Stimulated activated memory B cell treated with anti-CD40 and anti-IgM and Interleukin-4, amounts not matched to agents 10 μg/mL and 1 μg/mL and 100 μg/mL, for 72 hours (primary cell): ENCODE measurements at regions not wholly inside any gene's neighbourhood (a gene's known extent, or its start where the extent isn't known, plus 50 kb on each side); places are given as distances from the start of the nearest gene placed in this dataset.

Experiments
- ATAC-seq: fragments of 150-1000 bp; cut with Tn5 transposase; 2 replicates; pipeline ENCODE4 v1.10.0; 2021
- H3K27ac Mint-ChIP-seq: one replicate; pipeline ENCODE4 v1.8.0; 2022; ENCODE audit warnings: mild to moderate bottlenecking, mixed read lengths
- H3K27me3 Mint-ChIP-seq: one replicate; pipeline ENCODE4 v1.8.0; 2022; ENCODE audit warnings: mixed read lengths
- H3K36me3 Mint-ChIP-seq: one replicate; pipeline ENCODE4 v1.8.0; 2022; ENCODE audit warnings: mixed read lengths
- H3K4me1 Mint-ChIP-seq: one replicate; pipeline ENCODE4 v1.8.0; 2022; ENCODE audit warnings: mixed read lengths
- H3K4me3 Mint-ChIP-seq: one replicate; pipeline ENCODE4 v1.8.0; 2022; ENCODE audit warnings: mild to moderate bottlenecking, moderate library complexity, mixed read lengths
- H3K9me3 Mint-ChIP-seq: one replicate; pipeline ENCODE4 v1.8.0; 2022; ENCODE audit warnings: mixed read lengths

DNA sequence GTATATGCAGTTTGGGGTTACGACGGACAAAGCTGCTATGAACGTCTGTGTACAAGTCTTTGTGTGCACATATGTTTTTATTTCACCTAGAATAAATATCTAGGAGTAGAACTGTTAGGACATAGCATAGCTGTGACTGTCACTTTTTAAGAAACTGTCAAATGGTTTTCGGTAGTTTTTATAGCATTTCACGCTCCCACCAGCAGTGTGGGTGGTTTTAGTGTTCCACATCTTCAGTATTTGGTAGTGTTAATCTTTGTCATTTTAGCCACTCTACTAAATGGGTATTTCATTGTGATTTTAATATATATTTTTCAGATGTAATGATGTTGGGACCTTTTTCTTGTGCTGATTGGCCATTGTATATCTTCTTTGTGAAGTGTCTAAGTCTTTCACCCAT lies 109.1 kb upstream of the BCAT1 start:
- peaks cover 23% of the 10 kb centered on the region for H3K36me3 Mint-ChIP-seq
- peak overlapping the region; percentile 92 for H3K27ac Mint-ChIP-seq
- H3K4me1 Mint-ChIP-seq: peaks cover 84% of the 10 kb centered on the region

DNA sequence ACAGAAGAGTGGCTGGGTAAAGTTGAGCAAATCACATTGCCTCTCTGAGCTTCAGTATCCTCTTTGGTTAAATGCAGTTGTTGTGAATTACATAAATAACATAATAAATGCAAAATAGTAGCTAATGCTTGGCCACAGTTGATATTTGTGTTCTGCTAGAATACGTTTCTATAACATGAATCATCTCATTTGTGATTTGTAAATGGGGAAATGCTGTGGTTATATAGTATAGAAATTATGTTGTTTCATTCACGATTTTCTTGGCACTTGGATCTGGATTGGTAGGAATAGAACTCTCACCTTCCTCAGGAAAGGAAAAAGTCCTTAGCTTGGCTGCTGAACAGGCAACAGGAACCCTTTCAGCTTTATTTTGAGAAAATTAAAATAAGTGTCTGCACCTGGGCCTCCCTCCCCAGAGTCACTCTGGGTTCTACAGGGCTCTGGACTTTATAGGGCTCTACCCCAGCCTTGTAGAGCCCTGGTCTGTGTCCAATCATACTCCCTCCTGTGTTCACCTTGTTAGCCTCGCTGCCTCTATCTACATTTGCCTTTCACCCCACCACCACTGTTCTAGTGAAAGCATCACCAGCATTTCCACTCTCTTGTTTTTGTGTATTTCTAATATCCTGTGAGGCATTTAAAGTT lies 107.7 kb upstream of the BCAT1 start:
- H3K4me3 Mint-ChIP-seq: peak overlapping the region; percentile 94
- H3K27ac Mint-ChIP-seq: peak overlapping the region; percentile 92
- H3K36me3 Mint-ChIP-seq: peaks cover 17% of the 10 kb centered on the region
- no peak for ATAC-seq
- peaks cover 76% of the 10 kb centered on the region for H3K4me1 Mint-ChIP-seq
- no peaks in the 10 kb centered on the region for H3K27me3 Mint-ChIP-seq
- H3K9me3 Mint-ChIP-seq: no peaks in the 10 kb centered on the region

More for the DNA sequence above, 109.1 kb upstream of the BCAT1 start:
- H3K4me3 Mint-ChIP-seq: peak overlapping the region; percentile 72
- no peaks in the 10 kb centered on the region for H3K9me3 Mint-ChIP-seq
- H3K27me3 Mint-ChIP-seq: no peaks in the 10 kb centered on the region
- no peak for ATAC-seq

DNA sequence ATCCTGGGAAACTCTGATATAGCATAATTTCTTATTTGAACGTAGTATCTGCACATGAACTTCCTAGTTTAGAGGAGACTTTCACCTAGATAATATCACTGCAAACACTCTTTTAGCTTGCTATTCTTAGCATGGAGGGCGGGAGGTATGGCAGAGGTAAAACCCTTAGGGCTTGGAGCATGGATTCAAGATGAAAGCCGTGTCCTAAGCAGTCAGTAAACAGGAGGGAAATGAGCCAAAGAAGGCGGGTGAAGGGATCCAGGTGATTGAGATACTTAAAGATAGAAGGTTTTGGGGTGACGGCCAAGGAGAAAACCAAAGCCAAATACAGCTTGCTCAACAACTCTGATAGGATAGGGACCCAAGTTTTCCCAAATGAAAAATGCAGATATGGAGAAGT lies 107.1 kb upstream of the BCAT1 start:
- H3K4me3 Mint-ChIP-seq: peak overlapping the region; percentile 94
- ATAC-seq: no peak
- H3K36me3 Mint-ChIP-seq: peaks cover 17% of the 10 kb centered on the region
- peaks cover 76% of the 10 kb centered on the region for H3K4me1 Mint-ChIP-seq
- H3K27ac Mint-ChIP-seq: peak overlapping the region; percentile 92
- no peaks in the 10 kb centered on the region for H3K27me3 Mint-ChIP-seq
- no peaks in the 10 kb centered on the region for H3K9me3 Mint-ChIP-seq

DNA sequence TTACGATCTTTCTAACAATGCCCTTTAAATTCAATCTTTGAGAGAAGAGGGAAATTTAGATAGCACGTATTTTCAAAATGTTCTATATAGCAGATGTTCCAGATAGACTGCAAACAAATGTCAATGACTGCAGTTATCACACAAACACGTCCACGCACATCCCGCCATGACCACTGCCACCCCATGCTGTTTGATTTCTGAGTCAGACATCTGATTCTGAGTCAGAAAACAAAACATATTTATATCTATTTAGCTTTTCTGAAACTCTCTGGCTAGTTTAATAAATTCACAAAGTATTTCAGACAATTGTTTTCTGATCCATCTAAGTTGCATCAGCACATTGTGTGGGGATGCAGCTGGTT lies 105.9 kb upstream of the BCAT1 start:
- peak overlapping the region; percentile 91 for H3K4me3 Mint-ChIP-seq
- H3K9me3 Mint-ChIP-seq: no peaks in the 10 kb centered on the region
- peaks cover 17% of the 10 kb centered on the region for H3K36me3 Mint-ChIP-seq
- H3K27ac Mint-ChIP-seq: peak overlapping the region; percentile 92
- peaks cover 74% of the 10 kb centered on the region for H3K4me1 Mint-ChIP-seq
- H3K27me3 Mint-ChIP-seq: no peaks in the 10 kb centered on the region
- peak; percentile 32 for ATAC-seq

DNA sequence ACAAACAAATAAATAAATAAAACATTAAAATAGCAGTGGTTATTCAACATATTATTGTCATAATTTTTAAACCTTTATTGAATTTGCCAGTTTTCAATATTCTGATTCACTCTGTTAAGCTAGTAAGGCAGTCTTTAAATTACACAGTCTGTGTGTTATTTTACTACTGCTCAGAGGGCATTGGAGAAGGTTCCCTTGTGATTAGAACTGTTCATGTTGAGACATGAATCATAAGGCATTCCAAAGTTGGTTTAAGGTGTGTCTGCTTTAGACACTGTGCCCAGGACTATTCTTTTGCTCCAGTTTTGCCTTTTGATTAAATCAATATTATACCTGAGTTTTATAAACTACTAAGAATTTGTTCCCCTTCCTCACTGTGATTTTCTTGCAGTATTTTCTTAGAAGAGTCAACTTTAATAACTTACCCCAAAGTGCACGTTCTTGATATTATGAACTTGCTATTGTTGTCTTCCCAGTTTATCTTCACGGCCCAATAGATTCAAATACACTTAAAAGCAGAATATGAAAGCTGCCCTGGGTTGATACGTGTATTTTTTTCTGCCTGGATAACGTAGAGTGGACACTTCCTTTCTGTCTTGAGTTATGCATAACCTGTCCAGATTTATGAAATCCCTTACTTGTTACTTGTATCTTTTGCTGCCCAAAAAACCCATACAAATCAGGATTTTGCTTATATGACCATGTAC lies 105.3 kb upstream of the BCAT1 start:
- H3K27me3 Mint-ChIP-seq: no peaks in the 10 kb centered on the region
- peaks cover 74% of the 10 kb centered on the region for H3K4me1 Mint-ChIP-seq
- no peaks in the 10 kb centered on the region for H3K9me3 Mint-ChIP-seq
- peak overlapping the region; percentile 92 for H3K27ac Mint-ChIP-seq
- peak overlapping the region; percentile 91 for H3K4me3 Mint-ChIP-seq
- peaks cover 17% of the 10 kb centered on the region for H3K36me3 Mint-ChIP-seq
- ATAC-seq: no peak

DNA sequence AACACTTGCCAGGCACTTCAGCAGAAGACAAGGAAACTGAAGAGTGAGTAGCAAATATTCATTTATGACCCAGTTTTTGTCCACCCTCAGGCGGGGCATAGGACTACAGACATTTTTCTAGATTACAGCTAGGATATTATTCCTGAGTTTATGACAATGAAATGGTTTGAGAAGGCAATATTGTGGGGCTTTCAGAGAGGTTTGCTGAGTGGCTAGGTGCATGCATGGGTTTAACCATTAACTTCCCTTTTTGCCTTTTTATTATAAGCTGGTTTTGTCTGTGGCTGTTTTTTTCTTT lies 104.0 kb upstream of the BCAT1 start:
- peaks cover 69% of the 10 kb centered on the region for H3K4me1 Mint-ChIP-seq

DNA sequence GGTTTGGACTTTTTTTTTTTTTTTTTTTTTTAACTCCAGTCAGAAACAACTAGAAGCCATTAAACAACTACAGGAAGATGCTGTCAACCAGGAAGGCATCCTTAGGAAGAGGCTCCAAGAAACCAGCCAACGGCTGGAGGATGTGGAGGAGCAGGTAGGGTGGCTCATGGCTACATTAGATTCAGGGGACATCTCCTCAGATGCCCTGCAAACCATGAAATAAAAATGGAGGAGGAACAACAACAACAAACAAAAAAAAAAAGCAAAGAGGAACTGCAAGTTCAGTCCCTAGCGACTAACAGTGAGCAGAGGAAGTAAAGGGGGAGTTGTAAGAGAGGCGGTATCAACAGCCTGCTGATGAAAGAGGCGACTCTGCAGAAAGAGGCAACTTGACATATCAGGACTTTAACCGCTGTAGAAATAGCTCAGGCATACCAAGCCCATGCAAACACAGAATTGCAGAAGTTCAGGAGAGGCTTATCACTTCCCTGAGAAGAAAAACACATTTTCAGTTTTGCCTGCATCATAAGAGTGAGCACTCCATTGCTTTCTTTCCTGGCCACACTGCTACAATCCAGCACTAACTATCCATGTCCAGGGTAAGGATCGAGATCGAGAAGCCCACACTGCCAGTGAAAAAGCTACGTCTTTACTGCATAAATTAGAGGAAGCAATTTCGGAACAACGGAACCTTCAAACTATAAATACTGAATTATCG lies 103.5 kb upstream of the BCAT1 start:
- Mint-ChIP-seq H3K4me1 (peaks cover 64% of the 10 kb centered on the region), H3K27ac (peak overlapping the region; percentile 92)

More for the DNA sequence above, 104.0 kb upstream of the BCAT1 start:
- no peak for ATAC-seq
- no peaks in the 10 kb centered on the region for H3K27me3 Mint-ChIP-seq
- peak overlapping the region; percentile 93 for H3K4me3 Mint-ChIP-seq
- peak overlapping the region; percentile 92 for H3K27ac Mint-ChIP-seq
- H3K9me3 Mint-ChIP-seq: no peaks in the 10 kb centered on the region
- peaks cover 17% of the 10 kb centered on the region for H3K36me3 Mint-ChIP-seq

DNA sequence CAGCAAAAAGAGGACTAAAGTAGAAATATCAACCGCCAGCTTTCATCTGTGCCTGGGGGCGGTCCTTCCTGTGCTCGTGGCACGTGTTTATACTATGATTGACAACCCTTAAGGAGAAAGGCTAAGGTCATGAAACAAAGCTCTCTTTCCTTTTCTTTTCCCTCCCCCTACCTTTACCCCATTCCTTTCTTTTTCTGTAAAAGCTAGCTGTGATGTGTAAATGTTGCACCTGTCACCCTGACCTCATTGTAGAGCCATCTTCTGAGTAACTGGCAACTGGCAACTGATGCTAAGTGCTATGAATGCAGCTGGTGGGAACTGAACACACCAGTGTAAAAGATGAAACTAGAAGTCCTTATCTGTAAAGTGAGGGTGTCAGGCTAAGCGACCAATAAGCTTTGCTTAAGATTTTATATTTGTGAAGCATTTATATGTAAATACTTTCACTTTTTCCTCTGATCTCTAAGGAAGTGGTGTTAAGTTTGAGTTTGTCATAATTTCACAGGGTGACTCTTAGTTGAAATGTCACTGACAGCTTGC lies 102.8 kb upstream of the BCAT1 start:
- Mint-ChIP-seq H3K4me3 (peak overlapping the region; percentile 93), H3K27ac (peak overlapping the region; percentile 92), H3K4me1 (peaks cover 58% of the 10 kb centered on the region), H3K27me3 (no peaks in the 10 kb centered on the region), H3K36me3 (peaks cover 17% of the 10 kb centered on the region), H3K9me3 (peaks cover under 1% of the 10 kb centered on the region)
- ATAC-seq: peak; percentile 80

More for the DNA sequence above, 103.5 kb upstream of the BCAT1 start:
- Mint-ChIP-seq H3K4me3 (peak overlapping the region; percentile 93), H3K9me3 (no peaks in the 10 kb centered on the region), H3K36me3 (peaks cover 17% of the 10 kb centered on the region), H3K27me3 (no peaks in the 10 kb centered on the region)
- ATAC-seq: peak; percentile 97

DNA sequence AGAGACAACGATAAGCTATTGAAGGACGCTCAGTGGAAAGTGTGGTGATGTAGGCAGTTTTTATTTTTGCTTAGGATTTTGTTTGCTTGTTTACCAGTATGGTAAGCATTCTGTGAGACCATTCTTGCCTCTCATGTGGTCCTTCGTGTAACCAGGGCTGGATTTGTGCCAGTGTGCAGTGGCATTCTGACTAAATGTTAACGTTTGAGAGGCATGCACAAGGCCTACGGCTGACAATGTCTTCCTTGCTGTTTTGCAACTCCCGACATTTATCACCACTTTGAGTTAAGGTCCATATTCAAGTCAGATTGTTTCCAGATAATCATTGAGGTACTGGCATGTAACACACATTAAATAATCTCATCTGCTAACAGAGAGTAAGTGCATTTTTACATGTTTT lies 102.3 kb upstream of the BCAT1 start:
- peaks cover 52% of the 10 kb centered on the region for H3K4me1 Mint-ChIP-seq
- ATAC-seq: no peak
- H3K4me3 Mint-ChIP-seq: peak overlapping the region; percentile 93
- peak overlapping the region; percentile 92 for H3K27ac Mint-ChIP-seq
- peaks cover 16% of the 10 kb centered on the region for H3K36me3 Mint-ChIP-seq
- H3K27me3 Mint-ChIP-seq: no peaks in the 10 kb centered on the region
- H3K9me3 Mint-ChIP-seq: peaks cover 4% of the 10 kb centered on the region

DNA sequence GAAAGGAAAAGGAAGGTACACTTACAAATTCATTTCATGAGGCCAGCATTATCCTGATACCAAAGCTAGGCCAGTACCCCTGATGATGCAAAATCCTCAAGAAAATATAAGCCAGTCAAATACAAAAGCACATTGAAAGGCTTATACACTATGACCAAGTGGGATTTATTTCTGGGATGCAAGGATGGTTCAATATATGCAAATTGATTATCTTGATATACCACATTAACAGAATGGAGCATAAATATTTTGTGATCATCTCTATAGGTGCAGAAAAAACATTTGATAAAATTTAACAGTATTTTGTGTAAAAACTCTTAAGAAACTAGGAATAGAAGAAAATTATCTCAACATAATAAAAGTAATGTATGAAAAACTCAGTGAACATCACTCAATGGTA lies 97.0 kb upstream of the BCAT1 start:
- H3K4me1 Mint-ChIP-seq: peaks cover 40% of the 10 kb centered on the region
- peaks cover 5% of the 10 kb centered on the region for H3K36me3 Mint-ChIP-seq
- no peak for ATAC-seq
- no peak overlapping the region for H3K27ac Mint-ChIP-seq
- H3K4me3 Mint-ChIP-seq: no peak overlapping the region
- H3K27me3 Mint-ChIP-seq: no peaks in the 10 kb centered on the region
- H3K9me3 Mint-ChIP-seq: peaks cover 6% of the 10 kb centered on the region

DNA sequence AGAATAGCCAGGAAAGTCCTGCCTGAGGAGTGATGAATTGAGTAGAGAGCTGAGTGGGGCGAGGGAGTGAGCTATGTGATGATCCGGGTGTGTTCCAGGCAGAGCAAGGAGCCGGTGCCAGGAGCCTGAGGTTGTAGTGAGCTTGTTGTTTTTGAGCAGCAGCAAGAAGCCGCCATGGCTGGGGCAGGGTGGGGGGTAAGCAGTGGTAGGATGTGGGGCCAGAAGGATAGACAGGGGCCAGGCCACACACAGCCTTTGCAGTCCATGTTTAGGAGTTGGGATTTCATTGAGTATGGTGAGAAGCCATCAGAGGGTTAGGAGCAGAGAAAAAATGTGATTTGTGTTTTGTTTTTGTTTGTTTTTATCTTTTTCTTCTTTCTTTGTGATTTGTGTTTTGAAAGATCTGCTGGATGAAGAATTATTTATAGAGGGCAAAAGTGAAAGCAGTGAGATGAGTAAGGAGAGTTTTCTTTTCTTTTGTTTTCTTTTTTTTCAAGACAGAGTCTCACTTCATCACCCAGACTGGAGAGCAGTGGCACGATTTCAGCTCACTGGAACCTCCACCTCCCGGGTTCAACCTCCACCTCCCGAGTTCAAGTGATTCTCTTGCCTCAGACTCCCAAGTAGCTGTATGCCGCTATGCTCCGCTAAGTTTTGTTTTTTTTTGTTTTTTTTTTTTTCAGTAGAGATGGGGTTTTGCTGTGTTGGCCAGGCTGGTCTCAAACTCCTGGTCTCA lies 92.3 kb upstream of the BCAT1 start:
- ATAC-seq: peak; percentile 16
- H3K27ac Mint-ChIP-seq: peak overlapping the region; percentile 63
- peaks cover 14% of the 10 kb centered on the region for H3K36me3 Mint-ChIP-seq

DNA sequence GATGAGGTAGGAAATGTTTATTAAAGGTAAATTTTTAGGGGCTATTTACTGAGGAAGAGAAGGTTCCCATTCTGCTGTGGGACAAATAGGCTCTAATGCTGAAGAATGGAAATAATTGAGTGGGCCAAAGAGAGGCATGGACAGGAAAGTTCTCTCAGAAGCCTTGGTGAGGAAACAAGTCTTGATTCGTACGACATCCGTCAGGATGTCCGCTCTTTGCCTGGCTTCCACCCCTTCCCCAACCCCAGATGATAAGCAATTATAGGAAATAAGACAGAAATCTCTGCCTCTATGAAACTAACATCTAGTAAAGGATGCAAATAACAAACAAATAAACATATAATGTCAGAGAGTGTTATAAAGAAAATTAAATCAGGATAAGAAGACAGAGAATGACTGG lies 91.7 kb upstream of the BCAT1 start:
- peaks cover 14% of the 10 kb centered on the region for H3K36me3 Mint-ChIP-seq
- peak overlapping the region; percentile 63 for H3K27ac Mint-ChIP-seq
- no peaks in the 10 kb centered on the region for H3K27me3 Mint-ChIP-seq
- no peak for ATAC-seq
- peaks cover 3% of the 10 kb centered on the region for H3K9me3 Mint-ChIP-seq
- peak overlapping the region; percentile 3 for H3K4me3 Mint-ChIP-seq
- peaks cover 36% of the 10 kb centered on the region for H3K4me1 Mint-ChIP-seq

More for the DNA sequence above, 92.3 kb upstream of the BCAT1 start:
- peak overlapping the region; percentile 3 for H3K4me3 Mint-ChIP-seq
- H3K4me1 Mint-ChIP-seq: peaks cover 36% of the 10 kb centered on the region
- no peaks in the 10 kb centered on the region for H3K27me3 Mint-ChIP-seq
- peaks cover 3% of the 10 kb centered on the region for H3K9me3 Mint-ChIP-seq

DNA sequence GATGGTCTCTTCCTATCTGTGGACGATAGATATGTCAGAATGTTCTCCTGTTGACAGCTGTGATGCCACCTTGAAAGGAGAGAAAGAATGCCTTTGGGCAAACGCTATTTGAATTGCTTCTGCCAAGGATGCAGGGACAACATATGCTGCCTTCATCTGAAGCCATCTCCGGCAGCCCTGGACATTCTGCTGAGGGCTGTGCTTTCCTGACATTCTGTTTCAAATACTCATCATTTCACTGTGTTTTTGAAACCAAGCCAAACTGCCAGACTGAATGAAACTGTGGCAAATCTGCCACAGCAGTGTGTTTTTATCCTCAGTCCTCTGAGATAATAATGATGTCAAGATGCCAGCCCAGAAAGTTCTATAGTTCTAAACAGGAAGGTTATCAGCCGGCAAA lies 85.8 kb upstream of the BCAT1 start:
- Mint-ChIP-seq H3K27ac (no peak overlapping the region), H3K4me1 (peaks cover 8% of the 10 kb centered on the region), H3K36me3 (no peaks in the 10 kb centered on the region), H3K9me3 (no peaks in the 10 kb centered on the region), H3K4me3 (no peak overlapping the region), H3K27me3 (no peaks in the 10 kb centered on the region)
- no peak for ATAC-seq

DNA sequence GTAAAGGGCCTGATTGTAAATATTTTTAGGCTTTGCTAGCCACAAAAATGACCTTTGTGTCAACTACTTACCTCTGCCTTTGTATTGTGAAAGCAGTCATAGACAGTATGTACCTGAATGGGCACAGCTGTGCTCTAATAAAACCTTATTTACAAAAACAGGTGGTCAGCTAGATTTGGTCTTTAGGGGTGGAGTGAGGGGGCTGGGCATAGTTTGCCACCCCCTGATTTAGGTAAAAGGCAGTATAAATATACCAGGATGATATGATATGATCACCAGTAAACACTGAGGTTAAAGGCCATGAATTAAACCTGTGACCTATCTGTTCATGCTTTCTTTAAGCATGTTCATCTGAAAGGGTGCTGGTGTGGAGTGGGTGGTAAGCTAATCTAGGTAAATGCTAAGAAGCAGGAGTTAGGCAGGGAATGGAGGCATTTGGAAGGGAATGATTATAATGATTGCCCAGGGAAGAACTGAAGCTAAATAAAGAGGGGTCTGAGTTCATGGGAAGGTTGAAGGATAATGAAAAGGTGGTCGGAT lies 77.1 kb upstream of the BCAT1 start:
- no peaks in the 10 kb centered on the region for H3K27me3 Mint-ChIP-seq
- H3K4me1 Mint-ChIP-seq: peaks cover 6% of the 10 kb centered on the region
- H3K4me3 Mint-ChIP-seq: no peak overlapping the region
- H3K27ac Mint-ChIP-seq: no peak overlapping the region
- no peaks in the 10 kb centered on the region for H3K36me3 Mint-ChIP-seq
- no peak for ATAC-seq
- H3K9me3 Mint-ChIP-seq: no peaks in the 10 kb centered on the region

DNA sequence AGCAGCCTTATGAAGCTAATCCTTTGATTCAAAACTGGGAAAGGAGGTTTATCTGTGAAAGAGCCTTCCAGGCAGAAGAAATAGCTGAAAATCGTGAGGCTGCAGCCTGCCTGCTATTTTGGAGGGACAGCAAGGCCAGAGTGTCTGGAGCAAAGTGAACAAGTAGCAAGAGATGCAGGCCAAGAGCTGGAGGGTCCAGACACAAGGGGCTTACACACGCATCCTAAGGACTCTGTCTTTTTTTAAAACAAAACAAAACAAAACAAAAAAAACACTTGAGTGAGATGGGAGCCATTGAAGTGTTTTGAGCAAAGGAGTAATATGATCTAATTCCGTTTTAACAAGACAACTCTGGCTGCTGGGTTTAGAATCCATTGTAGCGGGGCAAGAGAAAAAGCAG lies 76.4 kb upstream of the BCAT1 start:
- Mint-ChIP-seq H3K27ac (no peak overlapping the region), H3K9me3 (no peaks in the 10 kb centered on the region), H3K4me3 (no peak overlapping the region), H3K4me1 (peaks cover 14% of the 10 kb centered on the region), H3K27me3 (no peaks in the 10 kb centered on the region), H3K36me3 (no peaks in the 10 kb centered on the region)
- ATAC-seq: no peak
